GM18526 (cell line): ENCODE measurements at regions not wholly inside any gene's neighbourhood (a gene's known extent, or its start where the extent isn't known, plus 50 kb on each side); places are given as distances from the start of the nearest gene placed in this dataset.

Source experiments
- POLR2A ChIP-seq: IDR thresholded peaks from 3 replicates; pipeline ENCODE4 v1.6.1; 2011; ENCODE audit not compliant: insufficient read length; ENCODE audit errors: extremely low read depth

- no peak for TF ChIP-seq POLR2A
Observed at GRCh38 chr6:33895988-33896387, 92.2 kb upstream of the MLN start.

- TF ChIP-seq POLR2A = no peak
Observed at GRCh38 chr6:33895296-33895695, 91.5 kb upstream of the MLN start.

- no peak for TF ChIP-seq POLR2A
Observed at GRCh38 chr6:33894438-33894837, 90.6 kb upstream of the MLN start.

- TF ChIP-seq POLR2A = no peak
Observed at GRCh38 chr6:33892581-33893346, 89.0 kb upstream of the MLN start.

- TF ChIP-seq POLR2A = no peak
Observed at GRCh38 chr6:33888664-33889200, 84.9 kb upstream of the MLN start.

GRCh38 chr6:33888183-33888582, 84.4 kb upstream of the MLN start:
- TF ChIP-seq POLR2A = no peak

GRCh38 chr6:33886673-33887144, 82.9 kb upstream of the MLN start:
- TF ChIP-seq POLR2A = no peak

- TF ChIP-seq POLR2A = no peak
Observed at GRCh38 chr6:33885132-33886057, 81.6 kb upstream of the MLN start.

- TF ChIP-seq POLR2A = no peak
Observed at GRCh38 chr6:33882154-33882553, 78.4 kb upstream of the MLN start.

- no peak for TF ChIP-seq POLR2A
Observed at GRCh38 chr6:33880766-33881165, 77.0 kb upstream of the MLN start.

- no peak for TF ChIP-seq POLR2A
Observed at GRCh38 chr6:33880104-33880678, 76.4 kb upstream of the MLN start.

GRCh38 chr6:33878562-33878961, 74.8 kb upstream of the MLN start:
- TF ChIP-seq POLR2A = no peak

- TF ChIP-seq POLR2A = no peak
Observed at GRCh38 chr6:33877982-33878535, 74.3 kb upstream of the MLN start.

GRCh38 chr6:33875696-33876095, 71.9 kb upstream of the MLN start:
- TF ChIP-seq POLR2A = no peak

GRCh38 chr6:33875141-33875581, 71.4 kb upstream of the MLN start:
- no peak for TF ChIP-seq POLR2A

GRCh38 chr6:33874136-33874760, 70.4 kb upstream of the MLN start:
- TF ChIP-seq POLR2A = no peak
